Thyroid gland (tissue), 4 donors: ENCODE measurements at regions not wholly inside any gene's neighbourhood (a gene's known extent, or its start where the extent isn't known, plus 50 kb on each side); places are given as distances from the start of the nearest gene placed in this dataset.

Experiments
- DNase-seq, 2 donors: peaks; one replicate each; pipeline ENCODE4 v3.0.0-alpha.2; 2019
- H3K27ac ChIP-seq, 3 donors: fragments of 200-600 bp; sonication (generic); 1 replicate in 2 of 3; 2 replicates in 1 of 3; pipeline ENCODE4 v1.5.1; 2016 to 2019; ENCODE audit warnings: mild to moderate bottlenecking in 1 of 3, moderate library complexity in 1 of 3
- H3K27me3 ChIP-seq: fragments of 200-600 bp; sonication (generic); one replicate; pipeline ENCODE4 v1.5.1; 2019
- H3K36me3 ChIP-seq, 2 donors: fragments of 200-600 bp; sonication (generic); one replicate each; pipeline ENCODE4 v1.5.1; 2016 to 2019
- H3K4me1 ChIP-seq, 2 donors: fragments of 200-600 bp; sonication (generic); one replicate each; pipeline ENCODE4 v1.5.1; 2017 to 2019
- H3K4me3 ChIP-seq, 3 donors: fragments of 200-600 bp; sonication (generic); replicated peaks in 1 of 3; 1 replicate in 2 of 3; 2 replicates in 1 of 3; pipeline ENCODE4 v1.5.1; 2016; ENCODE audit warnings: mild to moderate bottlenecking in 1 of 3
- H3K9me3 ChIP-seq: fragments of 200-600 bp; sonication (generic); one replicate; pipeline ENCODE4 v1.5.1; 2017
- CTCF ChIP-seq, 6 experiments: fragments of 200-600 bp in 3 of 6; fragments of 450-650 bp in 3 of 6; sonication (generic) in 3 of 6; IDR thresholded peaks; one replicate each; pipeline ENCODE4 v1.5.1; 2016 to 2019; ENCODE audit warnings: antibody characterized with exemption in 6 of 6, mild to moderate bottlenecking in 2 of 6, inconsistent platforms in 1 of 6, moderate library complexity in 1 of 6
- POLR2A ChIP-seq, 2 donors: fragments of 450-650 bp; IDR thresholded peaks; one replicate each; pipeline ENCODE4 v1.6.1; 2017; ENCODE audit warnings: antibody characterized with exemption in 2 of 2, mild to moderate bottlenecking in 2 of 2, moderate library complexity in 1 of 2
- WGBS, 2 donors: methylation state at CpG; one replicate each; pipeline ENCODE4 v1.1.5; 2017; 5-methylcytosine and 5-hydroxymethylcytosine counted together
- intact Hi-C: fragments of 100-400 bp; cut with DNase I; formaldehyde crosslinking; loops from one replicate; pipeline ENCODE4 v1.15.1; 2023

- no peak overlapping the region for H3K4me3 ChIP-seq
- no peak for DNase-seq
- H3K27me3 ChIP-seq, result no peaks in the 10 kb centered on the region
- no peaks in the 10 kb centered on the region for H3K9me3 ChIP-seq
- H3K27ac ChIP-seq, result no peak overlapping the region
- H3K36me3 ChIP-seq, result no peaks in the 10 kb centered on the region
- intact Hi-C loops, result no loop called here
- no peak for TF ChIP-seq CTCF (IDR thresholded peaks at IDR 0.05)
- no peak for TF ChIP-seq POLR2A (IDR thresholded peaks at IDR 0.05)
- no peaks in the 10 kb centered on the region for H3K4me1 ChIP-seq
These were observed 522.6 kb upstream of the MMS22L start for GRCh38 chr6:97805596-97805995.

GRCh38 chr6:97812940-97813339 lies 529.9 kb upstream of the MMS22L start:
- no peak for DNase-seq
- Histone ChIP-seq H3K27ac (no peak overlapping the region), H3K9me3 (no peaks in the 10 kb centered on the region), H3K4me1 (no peaks in the 10 kb centered on the region), H3K36me3 (no peaks in the 10 kb centered on the region), H3K4me3 (no peak overlapping the region), H3K27me3 (no peaks in the 10 kb centered on the region)
- TF ChIP-seq CTCF (IDR thresholded peaks at IDR 0.05) (no peak), POLR2A (IDR thresholded peaks at IDR 0.05) (no peak)
- intact Hi-C loops, result no loop called here

GRCh38 chr6:97813889-97814567 lies 531.0 kb upstream of the MMS22L start:
- Histone ChIP-seq H3K9me3 (no peaks in the 10 kb centered on the region), H3K4me3 (no peak overlapping the region), H3K27me3 (no peaks in the 10 kb centered on the region), H3K36me3 (no peaks in the 10 kb centered on the region), H3K27ac (no peak overlapping the region), H3K4me1 (no peaks in the 10 kb centered on the region)
- TF ChIP-seq CTCF (IDR thresholded peaks at IDR 0.05) (no peak), POLR2A (IDR thresholded peaks at IDR 0.05) (no peak)
- intact Hi-C loops, result no loop called here
- 84 to 88% methylated on average over 4 of the region's 4 CpGs for WGBS, 2 donors
- DNase-seq, result no peak

- no peak overlapping the region for H3K27ac ChIP-seq
These were observed 532.3 kb upstream of the MMS22L start for GRCh38 chr6:97815301-97815812.

More at GRCh38 chr6:97815301-97815812, 532.3 kb upstream of the MMS22L start:
- H3K9me3 ChIP-seq, result no peaks in the 10 kb centered on the region
- no peaks in the 10 kb centered on the region for H3K4me1 ChIP-seq
- TF ChIP-seq CTCF (IDR thresholded peaks at IDR 0.05), result no peak
- TF ChIP-seq POLR2A (IDR thresholded peaks at IDR 0.05), result no peak
- H3K27me3 ChIP-seq, result no peaks in the 10 kb centered on the region
- no peak for DNase-seq
- H3K4me3 ChIP-seq, result no peak overlapping the region
- intact Hi-C loops, result no loop called here
- no peaks in the 10 kb centered on the region for H3K36me3 ChIP-seq
- WGBS, 2 donors, result 72 to 98% methylated on average over 2 of the region's 2 CpGs
